ENCODE measurements at regions not wholly inside any gene's neighbourhood (a gene's known extent, or its start where the extent isn't known, plus 50 kb on each side); places are given as distances from the start of the nearest gene placed in this dataset.

- no peak overlapping the region for H3K4me3 ChIP-seq (ENCODE audit: low read depth, poor library complexity, severe bottlenecking)
- TF ChIP-seq CTCF (IDR thresholded peaks at IDR 0.05) (no peak), POLR2A (IDR thresholded peaks at IDR 0.05) (no peak)
- DNase-seq (ENCODE audit: low spot score in 2 of 2): no peak
- WGBS, 2 donors: 24 to 31% methylated on average over 1 of the region's 1 CpG
- intact Hi-C loops (cut with DNase I; ENCODE audit: low total_unique reads): no loop called here
Measured at GRCh38 chr6:81300961-81301360, 451.5 kb downstream of the TENT5A start.

- 48 to 52% methylated on average over 3 of the region's 3 CpGs for WGBS, 2 donors
- DNase-seq (ENCODE audit: low spot score in 2 of 2): no peak
- intact Hi-C loops (cut with DNase I; ENCODE audit: low total_unique reads): no loop called here
- H3K4me3 ChIP-seq (ENCODE audit: low read depth, poor library complexity, severe bottlenecking): no peak overlapping the region
- no peak for TF ChIP-seq POLR2A (IDR thresholded peaks at IDR 0.05)
- no peak for TF ChIP-seq CTCF (IDR thresholded peaks at IDR 0.05)
Measured at GRCh38 chr6:81298751-81299150, 453.7 kb downstream of the TENT5A start.

GRCh38 chr6:81295310-81295709, 457.2 kb downstream of the TENT5A start:
- TF ChIP-seq CTCF (IDR thresholded peaks at IDR 0.05): no peak
- no peak for TF ChIP-seq POLR2A (IDR thresholded peaks at IDR 0.05)
- intact Hi-C loops (cut with DNase I; ENCODE audit: low total_unique reads): no loop called here
- DNase-seq (ENCODE audit: low spot score in 2 of 2): no peak
- no peak overlapping the region for H3K4me3 ChIP-seq (ENCODE audit: low read depth, poor library complexity, severe bottlenecking)

GRCh38 chr6:81293896-81294295, 458.6 kb downstream of the TENT5A start:
- no peak for DNase-seq (ENCODE audit: low spot score in 2 of 2)
- WGBS, 2 donors: 52 to 54% methylated on average over 2 of the region's 2 CpGs
- TF ChIP-seq CTCF (IDR thresholded peaks at IDR 0.05) (no peak), POLR2A (IDR thresholded peaks at IDR 0.05) (no peak)
- intact Hi-C loops (cut with DNase I; ENCODE audit: low total_unique reads): no loop called here
- H3K4me3 ChIP-seq (ENCODE audit: low read depth, poor library complexity, severe bottlenecking): no peak overlapping the region

GRCh38 chr6:81289229-81289628, 463.3 kb downstream of the TENT5A start:
- TF ChIP-seq POLR2A (IDR thresholded peaks at IDR 0.05) (no peak), CTCF (IDR thresholded peaks at IDR 0.05) (no peak)
- DNase-seq (ENCODE audit: low spot score in 2 of 2): no peak
- no peak overlapping the region for H3K4me3 ChIP-seq (ENCODE audit: low read depth, poor library complexity, severe bottlenecking)
- intact Hi-C loops (cut with DNase I; ENCODE audit: low total_unique reads): no loop called here

GRCh38 chr6:81265106-81265505, 487.4 kb downstream of the TENT5A start:
- WGBS, 2 donors: 30 to 58% methylated on average over 4 of the region's 4 CpGs
- peak; percentile 29 to 64 for DNase-seq (ENCODE audit: low spot score in 2 of 2)
- TF ChIP-seq CTCF (IDR thresholded peaks at IDR 0.05): no peak
- no peak for TF ChIP-seq POLR2A (IDR thresholded peaks at IDR 0.05)
- intact Hi-C loops (cut with DNase I; ENCODE audit: low total_unique reads): no loop called here
- H3K4me3 ChIP-seq (ENCODE audit: low read depth, poor library complexity, severe bottlenecking): no peak overlapping the region

All from lower leg skin (tissue), 4 donors.